Gastrocnemius medialis (tissue), 4 donors: ENCODE measurements at regions not wholly inside any gene's neighbourhood (a gene's known extent, or its start where the extent isn't known, plus 50 kb on each side); places are given as distances from the start of the nearest gene placed in this dataset.
"Not testable (repeated sequence)": the region's sequence is repeated elsewhere in the genome, so short reads cannot be mapped to it uniquely, and the experiment has no call there.

Experiments
- ATAC-seq, 2 donors: fragments of 150-250 bp; one replicate each; pipeline ENCODE4 v1.9.1; 2016
- DNase-seq, 2 donors: peaks; one replicate each; pipeline ENCODE4 v3.0.0-alpha.2; 2019
- H3K27ac ChIP-seq, 4 donors: fragments of 200-600 bp; sonication (generic); 1 replicate in 1 of 4; 2 replicates in 3 of 4; pipeline ENCODE4 v1.5.1; 2016 to 2018; ENCODE audit warnings: mild to moderate bottlenecking in 2 of 4, moderate library complexity in 1 of 4
- H3K27me3 ChIP-seq, 3 donors: fragments of 200-600 bp; sonication (generic) in 2 of 3; 1 replicate in 1 of 3; 2 replicates in 2 of 3; pipeline versions ENCODE4 v1.5.1 to v1.6.0; 2016 to 2019; ENCODE audit warnings: mild to moderate bottlenecking in 1 of 3, moderate library complexity in 1 of 3
- H3K36me3 ChIP-seq, 2 donors: fragments of 200-600 bp; sonication (generic) in 1 of 2; one replicate each; pipeline ENCODE4 v1.5.1; 2017 to 2018
- H3K4me1 ChIP-seq, 2 donors: fragments of 200-600 bp; sonication (generic) in 1 of 2; one replicate each; pipeline ENCODE4 v1.5.1; 2016 to 2017; ENCODE audit warnings: mild to moderate bottlenecking in 2 of 2
- H3K4me3 ChIP-seq, 4 donors: fragments of 200-600 bp; sonication (generic) in 3 of 4; 1 replicate in 1 of 4; 2 replicates in 3 of 4; pipeline ENCODE4 v1.5.1; 2016 to 2019; ENCODE audit warnings: mild to moderate bottlenecking in 2 of 4
- H3K9me3 ChIP-seq, 3 donors: fragments of 200-600 bp; sonication (generic) in 2 of 3; 1 replicate in 1 of 3; 2 replicates in 2 of 3; pipeline ENCODE4 v1.5.1; 2016 to 2019
- CTCF ChIP-seq, 5 experiments: fragments of 450-650 bp in 3 of 5; fragments of 200-600 bp in 2 of 5; sonication (generic) in 2 of 5; IDR thresholded peaks in 4 of 5; conservative IDR thresholded peaks in 1 of 5; 1 replicate in 4 of 5; 2 replicates in 1 of 5; pipeline ENCODE4 v1.5.1; 2016 to 2019; ENCODE audit warnings: antibody characterized with exemption in 5 of 5, mild to moderate bottlenecking in 3 of 5, moderate library complexity in 3 of 5
- POLR2A ChIP-seq, 2 donors: fragments of 450-650 bp; IDR thresholded peaks; one replicate each; pipeline ENCODE4 v1.6.1; 2017; ENCODE audit warnings: antibody characterized with exemption in 2 of 2, mild to moderate bottlenecking in 2 of 2, moderate library complexity in 2 of 2
- in situ Hi-C, 4 donors: fragments of 200-750 bp; cut with MboI; loops; one replicate each; pipeline versions ENCODE4 v1.15.0 to v1.8.0; 2017; ENCODE audit warnings: low sequenced_read_pairs in 4 of 4
- intact Hi-C: fragments of 100-400 bp; cut with DNase I; formaldehyde crosslinking; loops from one replicate; pipeline ENCODE4 v1.15.1; 2023; ENCODE audit warnings: low total_unique reads

GRCh38 chr3:15989419-15989818 lies 185.1 kb upstream of the GALNT15 start:
- TF ChIP-seq CTCF (IDR thresholded peaks at IDR 0.05 in 4 of 5, conservative IDR thresholded peaks at IDR 0.05 in 1 of 5) (no peak), POLR2A (IDR thresholded peaks at IDR 0.05) (no peak)
- no peak for ATAC-seq
- no peaks in the 10 kb centered on the region for H3K36me3 ChIP-seq
- intact Hi-C loops = no loop called here
- no peak overlapping the region for H3K4me3 ChIP-seq
- no peaks in the 10 kb centered on the region for H3K9me3 ChIP-seq
- no peaks in the 10 kb centered on the region for H3K4me1 ChIP-seq
- H3K27me3 ChIP-seq = no peaks in the 10 kb centered on the region
- DNase-seq = no peak
- in situ Hi-C loops = no loop called here
- no peak overlapping the region for H3K27ac ChIP-seq

- ATAC-seq, DNase-seq, in situ Hi-C loops, H3K9me3 ChIP-seq, H3K36me3 ChIP-seq, H3K4me3 ChIP-seq, H3K27ac ChIP-seq, H3K27me3 ChIP-seq, intact Hi-C loops: not testable (repeated sequence)
- H3K4me1 ChIP-seq = peaks cover 0 to 12% of the 10 kb centered on the region in 2 donors
Observed at GRCh38 chr3:15993660-15994059, 180.8 kb upstream of the GALNT15 start.

GRCh38 chr3:15996496-15996895 lies 178.0 kb upstream of the GALNT15 start:
- in situ Hi-C loops, H3K36me3 ChIP-seq, H3K9me3 ChIP-seq, intact Hi-C loops, DNase-seq, ATAC-seq, H3K27me3 ChIP-seq, H3K4me3 ChIP-seq: not testable (repeated sequence)
- Histone ChIP-seq H3K27ac (peak overlapping the region in 1 of 4 donors; percentile 19), H3K4me1 (peaks cover 0 to 12% of the 10 kb centered on the region in 2 donors)

- Histone ChIP-seq H3K36me3 (no peaks in the 10 kb centered on the region), H3K4me3 (no peak overlapping the region), H3K27ac (peak overlapping the region in 1 of 4 donors; percentile 19), H3K27me3 (no peaks in the 10 kb centered on the region), H3K9me3 (no peaks in the 10 kb centered on the region), H3K4me1 (peaks cover 0 to 12% of the 10 kb centered on the region in 2 donors)
- TF ChIP-seq CTCF (IDR thresholded peaks at IDR 0.05 in 4 of 5, conservative IDR thresholded peaks at IDR 0.05 in 1 of 5) (no peak), POLR2A (IDR thresholded peaks at IDR 0.05) (no peak)
- intact Hi-C loops = no loop called here
- ATAC-seq (no peak), DNase-seq (no peak)
- in situ Hi-C loops = no loop called here
Observed at GRCh38 chr3:15997274-15997943, 177.1 kb upstream of the GALNT15 start.

GRCh38 chr3:15998911-15999310 lies 175.6 kb upstream of the GALNT15 start:
- TF ChIP-seq CTCF (IDR thresholded peaks at IDR 0.05 in 4 of 5, conservative IDR thresholded peaks at IDR 0.05 in 1 of 5) (no peak), POLR2A (IDR thresholded peaks at IDR 0.05) (no peak)
- H3K9me3 ChIP-seq = no peaks in the 10 kb centered on the region
- intact Hi-C loops (no loop called here), in situ Hi-C loops (no loop called here)
- no peaks in the 10 kb centered on the region for H3K36me3 ChIP-seq
- DNase-seq (no peak), ATAC-seq (no peak)
- H3K4me3 ChIP-seq = no peak overlapping the region
- no peak overlapping the region for H3K27ac ChIP-seq
- no peaks in the 10 kb centered on the region for H3K27me3 ChIP-seq
- H3K4me1 ChIP-seq = peaks cover 0 to 12% of the 10 kb centered on the region in 2 donors

GRCh38 chr3:16004812-16005211 lies 169.7 kb upstream of the GALNT15 start:
- no peak overlapping the region for H3K4me3 ChIP-seq
- peak overlapping the region in 1 of 4 donors; percentile 29 for H3K27ac ChIP-seq
- no peaks in the 10 kb centered on the region for H3K9me3 ChIP-seq
- no peaks in the 10 kb centered on the region for H3K36me3 ChIP-seq
- DNase-seq = no peak
- H3K4me1 ChIP-seq = peaks cover 8% of the 10 kb centered on the region in 2 donors
- in situ Hi-C loops = no loop called here
- TF ChIP-seq POLR2A (IDR thresholded peaks at IDR 0.05) (no peak), CTCF (IDR thresholded peaks at IDR 0.05 in 4 of 5, conservative IDR thresholded peaks at IDR 0.05 in 1 of 5) (no peak)
- peak; percentile 54 to 91 for ATAC-seq
- intact Hi-C loops = no loop called here
- H3K27me3 ChIP-seq = no peaks in the 10 kb centered on the region
